ENCODE measurements at regions not wholly inside any gene's neighbourhood (a gene's known extent, or its start where the extent isn't known, plus 50 kb on each side); places are given as distances from the start of the nearest gene placed in this dataset.
"Not testable (repeated sequence)": the region's sequence is repeated elsewhere in the genome, so short reads cannot be mapped to it uniquely, and the experiment has no call there.

DNA sequence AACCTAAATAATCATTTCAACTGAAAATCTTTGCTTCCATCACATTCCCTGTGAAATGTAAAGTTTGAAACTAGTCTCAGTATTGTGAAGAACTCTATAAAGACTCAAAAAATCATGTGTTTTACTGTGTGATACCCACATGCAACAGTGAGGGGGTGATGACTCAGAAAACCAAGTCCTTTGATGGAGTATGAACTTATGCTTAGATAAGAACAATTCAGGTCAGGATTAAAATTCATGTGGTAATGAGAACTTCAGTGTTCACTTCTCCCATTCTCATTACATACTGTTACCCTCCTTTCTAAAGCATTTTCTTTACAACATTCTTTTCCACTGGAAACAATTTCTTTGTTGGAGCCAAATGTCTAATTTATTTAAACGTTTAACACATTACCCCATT lies 360.2 kb downstream of the FSIP2 start:
- DNase-seq, result no peak

DNA sequence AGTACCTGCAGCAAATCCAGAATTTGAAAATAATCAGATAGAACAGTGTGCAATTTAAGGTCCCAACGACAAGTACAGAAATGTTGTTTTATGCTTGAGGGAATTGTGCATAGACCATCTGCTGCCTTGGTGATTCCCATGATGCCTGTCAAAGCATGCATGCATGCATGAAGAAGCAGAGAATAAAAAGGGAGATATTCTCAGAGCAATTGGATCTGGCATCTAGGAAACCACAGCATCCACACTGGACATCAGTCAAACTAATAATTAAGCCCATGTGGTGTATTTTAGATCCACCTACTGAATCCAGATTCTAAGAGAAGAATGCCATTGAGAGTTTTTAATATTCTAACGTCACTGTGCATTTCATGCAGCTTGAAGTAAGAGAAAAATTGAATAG lies 361.2 kb downstream of the FSIP2 start:
- DNase-seq, result no peak

DNA sequence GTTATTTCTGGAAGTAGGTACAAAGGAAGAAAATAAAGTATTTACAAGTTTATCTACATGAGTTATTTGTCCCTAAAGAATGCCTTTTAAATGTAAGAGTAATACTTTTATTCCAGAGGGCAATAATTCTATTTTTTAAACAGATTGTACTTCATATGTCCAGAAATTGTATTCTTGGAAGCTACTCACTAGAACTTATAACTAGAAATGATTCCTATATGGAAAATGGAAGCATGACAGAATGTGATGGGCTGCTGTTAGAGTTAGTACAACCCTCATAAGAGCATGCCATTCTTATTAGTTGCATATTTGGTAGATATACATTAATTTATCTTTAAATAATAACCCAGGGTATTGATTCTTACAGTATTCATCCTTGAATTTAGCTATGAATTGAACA lies 362.0 kb downstream of the FSIP2 start:
- no peak for DNase-seq

DNA sequence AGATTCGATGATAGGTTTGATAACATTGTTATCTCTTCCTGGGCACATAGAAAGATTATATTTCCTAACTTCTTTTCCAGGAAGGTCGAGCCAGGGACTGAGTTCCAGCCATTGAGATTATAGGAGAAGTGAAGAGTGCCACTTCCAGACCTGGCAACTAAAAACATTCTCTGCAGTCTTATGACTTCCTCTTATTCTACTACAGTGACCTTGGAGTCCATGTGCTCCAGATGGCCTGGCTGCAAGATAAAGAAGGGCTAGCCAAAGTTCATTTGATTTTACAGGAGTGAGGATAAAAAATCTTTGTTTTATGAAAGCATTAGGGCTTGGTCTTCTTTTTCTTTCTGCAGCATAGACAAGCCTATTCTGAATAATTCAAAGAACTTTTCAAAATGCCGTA lies 363.0 kb downstream of the FSIP2 start:
- no peak for DNase-seq

DNA sequence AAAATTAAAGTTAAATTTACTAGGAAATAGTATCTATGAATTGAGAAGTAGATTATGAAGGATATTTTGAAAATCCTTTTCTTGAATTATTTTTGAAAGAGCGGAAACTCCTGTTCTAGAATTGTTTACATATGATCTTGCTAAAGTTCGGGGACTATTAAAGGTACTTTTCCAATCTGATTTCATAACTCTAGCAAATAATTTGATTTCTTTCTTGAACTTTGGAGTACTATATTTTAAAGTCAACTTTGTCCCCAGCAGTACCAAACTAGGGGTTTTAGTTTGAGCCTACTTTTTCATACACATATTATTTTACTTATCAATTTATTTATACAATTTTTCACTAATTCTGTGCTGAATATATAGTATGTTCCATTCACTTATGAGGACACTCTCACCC lies 364.7 kb downstream of the FSIP2 start:
- DNase-seq, result no peak

DNA sequence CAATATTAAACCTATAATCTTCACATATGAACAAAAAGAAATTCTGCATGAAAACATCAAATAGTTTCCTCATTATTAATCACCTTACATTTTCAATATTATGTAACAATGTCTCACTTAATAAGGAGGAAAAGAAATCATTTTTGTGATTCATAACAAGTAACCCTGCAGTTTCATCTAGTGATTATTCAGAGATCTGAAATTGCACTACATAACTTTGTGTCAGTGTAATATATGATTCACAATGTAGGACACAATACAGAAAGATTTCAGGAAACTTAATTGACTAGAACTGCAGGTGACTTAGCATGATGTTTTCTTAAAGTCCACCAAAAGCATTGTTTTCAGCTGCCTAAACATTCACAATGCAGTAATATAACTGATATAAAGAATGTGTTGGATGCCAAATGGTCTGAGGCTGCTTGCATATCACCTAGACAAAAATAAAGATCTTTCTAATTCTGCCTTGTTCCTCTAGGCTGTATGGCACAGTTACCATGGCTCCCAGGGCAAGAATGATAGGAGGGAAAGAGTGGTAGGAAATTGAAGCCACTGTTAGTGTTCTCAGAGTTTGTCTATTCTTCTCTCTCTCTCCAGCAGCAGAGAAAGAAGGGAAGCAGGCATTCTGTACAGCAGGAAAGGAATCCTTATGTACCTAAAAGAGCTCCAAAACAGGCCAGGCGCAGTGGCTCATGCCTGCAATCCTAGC lies 366.6 kb downstream of the FSIP2 start:
- DNase-seq, result no peak

DNA sequence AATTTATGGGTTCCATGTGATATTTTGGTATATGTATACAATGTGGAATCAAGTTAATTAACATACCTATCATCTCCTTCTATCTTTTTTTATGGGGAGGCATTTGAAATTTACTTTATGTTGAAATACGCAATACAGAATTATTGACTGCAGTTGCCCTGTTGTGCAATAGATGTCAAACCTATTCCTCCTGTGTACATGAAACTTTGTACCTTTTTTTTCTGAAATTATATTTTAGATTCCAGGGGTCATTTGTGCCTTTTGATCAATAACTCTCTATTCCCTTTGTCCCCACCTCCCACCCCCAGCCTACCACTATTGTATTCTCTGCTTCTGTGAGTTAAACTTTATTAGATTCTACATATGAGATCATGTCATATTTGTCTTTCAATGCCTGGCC lies 369.9 kb downstream of the FSIP2 start:
- DNase-seq, result no peak

DNA sequence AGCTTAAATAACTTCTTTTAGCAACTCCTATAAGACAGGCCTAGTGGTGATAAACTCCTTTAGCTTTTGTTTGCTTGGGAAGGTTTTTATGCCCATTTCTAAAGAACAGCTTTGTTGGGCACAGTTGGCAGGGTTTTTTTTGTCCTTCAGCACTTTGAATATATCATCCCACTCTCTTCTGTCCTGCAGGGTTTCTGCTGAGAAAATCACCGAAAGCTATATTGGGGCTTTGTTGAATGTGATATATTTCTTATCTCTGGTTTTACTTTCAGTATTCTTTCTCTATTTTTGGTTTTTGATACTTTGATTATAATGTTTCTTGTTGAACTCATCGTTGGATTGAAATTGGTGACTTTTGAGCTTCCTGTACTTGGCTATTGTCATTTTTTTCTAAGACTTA lies 372.8 kb upstream of the ZC3H15 start:
- DNase-seq, result no peak

DNA sequence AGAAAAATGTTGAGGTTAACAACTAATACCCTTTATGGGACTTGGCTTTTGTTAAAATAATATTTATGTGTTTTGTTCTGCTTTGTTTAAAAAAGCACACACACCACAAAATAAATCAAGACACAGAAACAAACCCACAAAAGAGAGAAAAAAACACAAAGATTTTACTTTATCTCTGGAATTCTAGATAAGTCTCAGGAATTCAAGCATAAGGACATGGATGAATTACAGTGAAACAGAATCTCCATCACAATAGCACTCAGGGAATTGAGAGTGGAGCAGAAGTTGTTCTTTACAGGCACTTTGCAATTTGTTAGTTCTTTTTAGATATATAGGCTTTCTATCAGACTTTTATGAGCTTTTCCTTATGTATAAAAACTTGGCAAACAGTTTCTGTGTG lies 360.9 kb upstream of the ZC3H15 start:
- no peak for DNase-seq

DNA sequence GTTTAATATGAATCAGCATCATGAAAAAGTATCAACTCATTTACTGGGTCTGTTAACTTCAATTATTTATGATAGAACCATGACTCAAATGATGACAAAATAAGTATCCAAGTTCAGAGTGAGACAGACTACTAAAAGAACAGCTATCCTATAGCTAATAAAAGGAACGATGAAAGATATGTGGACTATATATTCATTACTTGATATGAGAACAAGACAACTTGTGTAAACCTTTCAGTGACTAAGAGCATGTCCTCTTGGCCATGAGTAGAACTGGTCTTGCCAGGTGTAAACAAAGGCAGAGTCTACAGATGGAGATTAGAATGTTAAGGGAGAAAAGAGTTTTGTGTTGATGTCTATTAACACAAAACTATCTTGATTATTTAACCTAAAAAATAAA lies 360.4 kb upstream of the ZC3H15 start:
- DNase-seq, result no peak

DNA sequence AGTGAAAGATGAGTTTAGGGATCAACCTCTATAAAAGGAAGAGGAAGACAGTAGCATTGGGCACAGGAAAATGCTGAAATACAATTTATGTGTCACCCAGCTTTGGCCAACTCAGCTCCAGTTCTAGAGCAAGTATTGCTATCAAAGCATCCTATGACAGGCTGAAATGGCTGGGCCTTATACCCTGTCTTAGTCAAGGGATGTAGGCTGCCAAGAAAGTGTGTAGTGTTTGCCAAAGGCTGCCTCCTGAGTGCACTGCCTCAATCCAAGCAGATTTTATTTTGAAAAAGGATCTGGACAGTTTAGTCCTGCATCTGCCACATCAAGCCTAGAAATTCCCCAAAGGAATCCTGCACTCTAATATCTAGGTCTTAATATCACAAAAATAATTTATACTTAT lies 359.9 kb upstream of the ZC3H15 start:
- DNase-seq, result no peak

DNA sequence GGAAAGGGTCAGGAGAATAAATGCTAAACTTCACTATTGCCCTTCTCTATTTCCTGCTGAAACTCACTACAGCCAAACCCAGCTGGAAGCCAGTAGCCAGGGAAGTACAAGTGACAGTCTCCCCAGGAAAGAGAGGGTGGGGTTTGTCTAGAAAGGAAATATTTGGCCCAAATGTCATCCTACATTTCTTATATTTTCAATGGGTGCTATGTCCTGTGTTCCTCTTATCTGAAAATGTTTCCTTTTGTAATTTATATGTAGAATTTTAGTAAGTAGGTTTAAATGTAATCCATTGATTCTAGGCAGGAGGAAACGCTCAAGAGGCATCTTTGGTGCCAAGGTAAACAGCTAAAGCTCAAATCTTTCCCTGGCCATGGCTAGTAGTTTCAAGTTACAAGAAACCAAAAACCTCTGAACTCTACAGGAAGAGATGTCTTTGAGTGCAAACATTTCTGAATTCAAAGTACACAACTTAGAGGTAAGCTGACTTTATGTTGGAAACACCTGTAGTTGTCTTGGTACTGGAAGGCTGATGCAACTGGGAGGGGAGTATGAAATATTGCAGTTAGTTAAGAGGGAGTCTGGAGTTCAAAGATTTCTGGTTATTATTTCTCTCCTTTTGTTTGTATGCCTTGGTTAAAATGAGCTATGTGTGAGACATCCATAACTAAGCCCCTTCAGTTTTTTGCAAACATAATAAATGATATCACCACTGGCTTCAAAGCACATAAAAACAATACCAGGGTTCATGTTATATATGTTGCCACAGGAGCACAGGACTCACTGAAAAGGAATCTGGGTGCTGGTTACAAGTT lies 356.1 kb upstream of the ZC3H15 start:
- DNase-seq, result no peak

DNA sequence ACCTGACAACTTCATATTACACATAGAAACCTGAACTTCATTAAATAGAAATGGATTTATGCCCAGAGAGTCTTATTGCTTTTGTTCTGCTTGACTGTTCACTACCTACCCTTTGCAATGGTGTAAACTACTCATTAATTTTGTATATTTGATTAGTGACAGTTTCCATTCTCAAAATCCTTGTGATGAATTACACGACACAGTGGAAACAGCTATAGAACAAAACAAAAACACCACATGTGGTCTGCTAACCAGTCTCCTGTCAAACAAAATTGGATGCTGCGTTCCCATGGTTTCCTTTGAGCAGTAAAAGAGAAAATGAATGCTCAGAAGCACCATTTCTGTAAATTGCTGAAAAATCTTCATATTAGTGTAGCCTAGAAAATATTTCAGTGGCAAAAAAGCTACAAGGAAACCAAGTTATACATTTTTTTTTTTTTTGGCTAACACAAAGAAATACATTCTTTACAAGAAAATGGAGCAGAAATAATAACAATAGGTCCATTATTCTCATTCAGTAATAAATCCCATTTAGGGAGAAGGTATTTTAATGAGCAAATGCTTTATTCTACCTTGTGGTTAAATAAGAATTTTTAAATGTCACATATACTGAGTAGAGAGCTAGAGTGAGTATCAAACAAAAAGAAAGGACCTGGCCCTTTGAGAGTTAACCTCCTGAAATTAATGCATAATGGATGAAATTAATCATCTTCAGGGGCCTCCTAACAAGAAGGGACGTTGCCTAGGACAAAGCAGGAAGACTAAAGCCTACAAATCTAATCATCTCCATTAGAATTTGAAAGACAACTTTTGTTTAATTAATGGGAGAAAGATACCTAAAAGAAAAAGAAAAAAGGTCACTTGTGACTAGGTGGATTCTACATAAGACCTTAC lies 355.1 kb upstream of the ZC3H15 start:
- DNase-seq, result no peak

DNA sequence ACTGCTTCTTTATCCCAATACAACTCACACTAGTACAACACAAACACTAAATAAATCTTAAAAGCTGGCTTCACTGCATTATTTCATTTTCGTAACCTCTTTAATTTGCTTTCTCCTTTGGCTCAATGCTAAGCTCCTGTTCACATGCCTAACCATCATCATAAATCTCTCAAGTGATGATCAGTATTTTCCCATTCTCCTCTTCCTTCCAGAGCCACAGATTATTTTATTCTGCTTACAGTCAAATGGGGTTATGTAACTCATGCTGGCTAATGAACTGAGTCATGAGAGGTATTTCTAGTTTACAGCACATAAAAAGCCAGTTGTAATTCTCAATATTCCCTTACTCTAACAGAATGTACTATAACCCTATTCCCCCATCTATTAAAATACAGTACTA lies 350.4 kb upstream of the ZC3H15 start:
- DNase-seq, result no peak

DNA sequence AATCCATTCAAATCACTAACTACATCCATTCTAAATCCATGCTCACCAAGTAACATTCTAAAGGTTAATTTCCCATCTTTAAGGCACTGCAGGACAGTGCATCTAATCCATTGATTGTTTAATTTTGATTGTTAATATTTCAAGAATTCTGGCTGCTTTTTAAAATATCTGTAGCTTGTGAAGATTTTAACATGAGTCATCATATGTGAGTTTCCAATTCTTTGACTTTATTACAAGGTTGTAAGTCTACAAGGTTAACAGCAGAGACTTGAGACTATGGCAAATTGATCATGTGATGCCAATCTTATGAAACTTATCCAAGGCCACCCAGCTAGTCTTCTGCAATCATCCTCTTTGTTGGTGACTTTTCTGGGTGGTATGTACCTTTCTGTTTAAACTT lies 349.2 kb upstream of the ZC3H15 start:
- DNase-seq, result no peak

DNA sequence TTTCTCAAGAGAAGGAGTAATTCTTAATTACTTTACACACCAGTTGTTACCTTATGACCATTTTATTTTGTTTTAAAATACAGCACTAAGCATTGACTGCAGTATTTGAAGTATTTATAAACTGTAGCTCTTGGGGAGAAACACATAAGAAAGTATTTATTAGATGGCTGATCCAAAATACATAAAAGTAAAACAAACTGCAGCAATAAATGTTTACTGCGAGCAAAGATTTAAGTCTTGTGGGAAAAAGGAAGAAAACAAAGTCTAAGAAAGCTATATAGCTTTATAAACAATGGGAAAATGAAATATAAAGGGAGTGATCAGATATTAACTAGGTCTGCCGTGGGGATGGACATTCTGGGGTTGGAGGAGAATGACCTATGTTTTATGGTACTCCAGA lies 347.2 kb upstream of the ZC3H15 start:
- no peak for DNase-seq

DNA sequence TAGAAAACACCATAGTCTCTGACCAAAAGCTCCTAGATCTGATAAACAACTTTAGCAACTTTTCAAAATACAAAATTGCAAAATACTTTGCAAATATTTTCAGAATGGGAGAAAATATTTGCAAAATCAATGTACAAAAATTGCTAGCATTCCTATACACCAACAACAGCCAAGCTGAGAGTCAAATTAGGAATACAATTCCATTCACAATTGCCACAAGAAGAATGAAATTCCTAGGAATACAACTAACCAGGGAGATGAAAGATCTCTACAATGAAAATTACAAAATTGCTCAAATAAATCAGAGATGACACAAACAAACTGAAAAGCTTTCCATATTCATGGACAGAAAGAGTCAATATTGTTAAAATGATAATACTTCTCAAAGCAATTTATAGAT lies 327.0 kb upstream of the ZC3H15 start:
- DNase-seq, result no peak

DNA sequence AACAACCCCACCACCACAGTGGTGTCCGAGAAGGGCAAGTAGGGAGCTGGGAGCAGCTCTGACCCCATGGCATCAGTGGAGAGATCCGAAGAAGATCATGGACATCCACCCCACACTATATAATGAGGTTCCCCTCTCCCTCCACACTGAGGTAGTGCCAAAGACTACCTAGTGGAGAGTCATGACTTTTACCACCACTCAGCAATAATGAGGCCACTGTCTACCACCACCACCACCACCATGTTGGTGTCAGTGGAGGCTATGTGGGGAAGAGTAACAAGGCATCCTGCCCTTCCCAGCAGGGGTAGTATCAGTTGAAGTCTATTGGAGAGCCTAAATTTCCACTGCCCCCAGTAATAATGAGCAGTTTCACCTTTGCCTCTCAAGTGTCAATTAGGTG lies 321.7 kb upstream of the ZC3H15 start:
- DNase-seq, result no peak

DNA sequence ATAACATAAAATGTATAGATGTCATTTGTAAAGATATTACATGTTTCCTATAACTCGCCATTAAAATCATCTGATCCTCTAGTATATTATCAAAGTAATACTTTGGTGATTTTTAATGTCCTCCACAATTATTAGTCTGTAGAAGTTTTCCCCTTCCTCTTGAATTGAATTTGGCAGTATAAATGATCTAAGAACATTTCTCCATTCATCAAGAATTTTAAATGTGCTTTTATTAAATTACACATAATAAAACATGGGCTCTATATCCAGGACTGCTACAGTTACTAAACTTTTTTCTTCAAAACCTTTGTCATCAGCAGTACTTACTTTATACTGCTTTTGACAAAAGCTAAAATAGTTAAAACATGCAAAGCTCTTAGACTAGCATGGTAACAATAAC lies 315.4 kb upstream of the ZC3H15 start:
- no peak for DNase-seq

DNA sequence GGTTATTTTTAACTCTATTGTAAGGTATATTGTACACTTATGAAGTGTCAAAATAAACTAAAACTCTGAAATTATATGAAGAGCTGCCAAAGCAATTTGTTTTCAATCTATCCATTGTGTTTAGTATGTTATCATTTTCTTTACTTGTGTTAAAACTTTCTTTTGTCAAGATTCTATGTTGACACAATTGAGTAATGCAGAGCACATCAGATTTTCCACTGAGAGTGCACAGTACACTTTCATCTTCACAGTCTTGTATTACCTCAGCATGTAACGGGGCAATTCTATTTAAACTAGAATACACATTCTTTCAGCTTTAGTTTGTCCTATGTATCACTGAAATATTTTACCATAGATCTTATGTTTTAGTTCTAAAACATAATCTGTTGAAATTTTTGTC lies 304.4 kb upstream of the ZC3H15 start:
- DNase-seq, result no peak

DNA sequence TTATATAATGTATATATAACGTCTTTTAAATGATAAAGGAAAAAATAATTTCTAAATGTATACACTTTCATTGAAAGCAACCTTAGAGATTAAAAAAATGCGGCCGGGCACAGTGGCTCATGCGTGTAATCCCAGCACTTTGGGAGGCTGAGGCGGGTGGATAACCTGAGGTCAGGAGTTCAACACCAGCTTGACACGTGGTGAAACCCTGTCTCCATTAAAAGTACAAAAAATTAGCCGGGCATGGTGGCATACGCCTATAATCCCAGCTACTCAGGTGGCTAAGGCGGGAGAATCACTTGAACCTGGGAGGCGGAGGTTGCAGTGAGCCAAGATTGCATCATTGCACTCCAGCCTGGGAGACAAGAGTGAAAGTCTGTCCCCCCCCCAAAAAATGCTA lies 303.7 kb upstream of the ZC3H15 start:
- not testable (repeated sequence) for DNase-seq

DNA sequence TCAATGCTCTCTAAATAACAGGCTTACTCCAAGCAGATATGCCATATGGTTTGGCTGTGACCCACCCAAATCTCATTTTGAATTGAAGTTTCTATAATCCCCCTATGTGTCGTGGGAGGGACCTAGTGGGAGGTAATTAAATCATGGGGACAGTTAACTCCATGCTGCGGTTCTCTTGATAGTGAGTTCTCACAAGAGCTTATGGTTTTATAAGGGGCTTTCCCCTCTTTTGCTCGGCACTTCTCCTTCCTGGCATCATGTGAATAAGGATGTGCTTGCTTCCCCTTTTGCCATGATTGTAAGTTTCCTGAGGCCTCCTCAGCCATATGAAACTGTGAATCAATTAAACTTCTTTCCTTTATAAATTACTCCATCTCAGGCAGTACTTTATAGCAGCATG lies 302.7 kb upstream of the ZC3H15 start:
- DNase-seq, result peak; percentile 24

DNA sequence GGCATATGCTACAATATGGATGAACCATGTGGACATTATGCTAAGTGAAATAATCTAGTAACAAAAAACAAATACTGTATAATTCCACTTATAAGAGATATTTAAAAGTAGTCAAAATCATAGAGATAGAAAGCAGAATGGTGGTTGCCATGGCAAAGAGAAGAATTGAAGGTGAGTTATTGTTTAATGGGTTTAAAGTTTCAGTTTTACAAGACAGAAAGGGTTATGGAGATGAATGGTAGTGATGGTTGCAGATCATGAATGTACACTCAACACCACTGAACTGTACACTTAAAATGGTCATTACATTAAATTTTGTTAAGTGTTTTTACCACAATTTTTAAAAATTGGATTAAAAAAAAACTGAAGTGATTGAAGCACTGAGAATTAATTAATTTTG lies 298.2 kb upstream of the ZC3H15 start:
- no peak for DNase-seq

DNA sequence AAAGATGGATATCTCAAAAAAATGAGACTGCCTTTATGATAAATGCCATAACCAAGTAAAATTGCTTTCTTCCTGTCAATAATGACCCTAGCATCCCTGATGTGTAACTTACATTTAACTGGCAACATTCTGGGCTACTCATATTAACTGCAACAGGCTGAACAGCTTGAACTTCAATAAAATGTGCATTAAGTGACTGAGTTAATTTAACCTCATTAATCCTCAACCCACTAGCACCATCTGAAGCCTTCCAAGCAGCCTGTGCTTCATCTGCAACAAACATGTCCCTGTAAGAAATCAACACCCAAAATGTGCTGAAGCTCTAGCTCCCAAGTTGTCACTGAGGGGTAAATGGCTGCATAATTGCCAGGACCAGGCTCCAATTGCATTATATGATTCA lies 296.2 kb upstream of the ZC3H15 start:
- no peak for DNase-seq

All from GDM1 (cell line).